ENCODE measurements at regions not wholly inside any gene's neighbourhood (a gene's known extent, or its start where the extent isn't known, plus 50 kb on each side); places are given as distances from the start of the nearest gene placed in this dataset.

DNA sequence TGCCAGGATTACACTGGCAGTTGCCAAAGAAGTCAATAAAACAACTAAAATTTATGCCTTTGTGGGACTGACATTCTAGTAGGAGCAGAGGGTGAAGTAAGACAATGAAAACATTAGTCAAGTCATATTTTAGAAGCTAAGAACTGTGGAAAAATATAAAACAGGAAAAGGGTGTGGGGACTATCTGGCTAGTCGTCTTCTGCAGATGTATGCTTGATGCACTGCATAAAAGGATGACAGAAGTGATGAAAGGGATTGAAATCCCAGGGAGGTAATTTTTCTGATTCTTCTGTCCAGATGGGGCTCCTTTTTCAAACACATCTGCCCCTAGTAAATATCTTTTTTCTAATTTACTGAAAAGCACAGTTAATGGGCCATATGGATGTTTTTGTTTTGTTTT, 706.3 kb downstream of the ADGRL2 start:
- TF ChIP-seq CTCF (IDR thresholded peaks at IDR 0.05), result no peak
- no peak for TF ChIP-seq EP300 (IDR thresholded peaks at IDR 0.05)
- TF ChIP-seq POLR2A (IDR thresholded peaks at IDR 0.05; ENCODE audit: low read depth), result no peak
